Omental fat pad (tissue), 3 donors: ENCODE measurements at regions not wholly inside any gene's neighbourhood (a gene's known extent, or its start where the extent isn't known, plus 50 kb on each side); places are given as distances from the start of the nearest gene placed in this dataset.

ENCODE experiments used
- ATAC-seq: fragments of 150-250 bp; one replicate; pipeline ENCODE4 v1.9.1; 2016; ENCODE audit warnings: mild to moderate bottlenecking, moderate library complexity; ENCODE audit not compliant: low FRiP score
- DNase-seq: peaks from one replicate; pipeline ENCODE4 v3.0.0-alpha.2; 2019; ENCODE audit warnings: low spot score
- CTCF ChIP-seq, 3 donors: fragments of 450-650 bp; IDR thresholded peaks; one replicate each; pipeline ENCODE4 v1.5.1; 2016 to 2017; ENCODE audit warnings: antibody characterized with exemption in 3 of 3, mild to moderate bottlenecking in 3 of 3, moderate library complexity in 2 of 3

DNA sequence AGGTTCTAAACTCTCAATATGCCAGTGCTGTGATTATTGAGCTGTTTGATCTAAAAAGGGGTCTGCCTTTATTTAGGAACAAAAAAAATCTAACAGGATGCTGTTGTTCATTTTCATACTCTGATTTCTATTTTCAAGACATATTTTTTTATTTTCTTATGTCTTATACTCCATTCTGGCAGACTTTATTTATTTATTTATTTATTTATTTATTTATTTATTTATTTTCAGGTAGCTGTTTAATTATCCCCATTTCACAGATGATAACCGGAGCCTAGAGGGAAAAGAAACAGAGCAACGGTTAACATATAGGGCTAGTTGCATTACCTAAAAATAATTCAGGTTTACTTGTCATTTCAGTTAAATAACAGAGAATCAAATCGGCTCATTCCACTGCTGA is 174.4 kb downstream of the CENPF start:
- DNase-seq, result no peak
- TF ChIP-seq CTCF (IDR thresholded peaks at IDR 0.05), result no peak

DNA sequence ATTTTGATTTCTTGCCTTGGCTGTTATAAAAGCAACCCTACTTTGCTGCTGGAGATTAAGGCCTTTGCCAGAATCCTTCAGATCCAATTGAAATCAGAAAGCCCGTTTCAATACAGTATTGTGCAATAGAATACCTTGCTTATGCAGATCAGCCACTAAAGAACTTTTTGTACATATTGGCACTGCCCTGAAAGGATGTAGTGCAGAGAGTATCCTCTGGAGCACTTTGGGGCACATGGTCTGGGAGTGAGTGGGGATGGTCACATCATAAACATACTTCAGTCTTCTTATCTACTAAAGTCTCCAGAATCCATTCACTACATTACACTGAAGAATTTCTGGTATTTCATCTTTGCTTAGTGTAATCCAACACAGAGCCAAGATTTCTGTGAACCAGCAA is 189.0 kb downstream of the CENPF start:
- no peak for ATAC-seq
- no peak for TF ChIP-seq CTCF (IDR thresholded peaks at IDR 0.05)
- no peak for DNase-seq

More for the DNA sequence above, 174.4 kb downstream of the CENPF start:
- ATAC-seq, result no peak

GRCh38 chr1:214792527-214793186 is 189.7 kb downstream of the CENPF start:
- no peak for DNase-seq
- TF ChIP-seq CTCF (IDR thresholded peaks at IDR 0.05), result no peak
- no peak for ATAC-seq

- ATAC-seq, result no peak
- DNase-seq, result no peak
- no peak for TF ChIP-seq CTCF (IDR thresholded peaks at IDR 0.05)
Measured at GRCh38 chr1:214793708-214794107, 190.7 kb downstream of the CENPF start.

- DNase-seq, result no peak
- no peak for TF ChIP-seq CTCF (IDR thresholded peaks at IDR 0.05)
- no peak for ATAC-seq
Measured at GRCh38 chr1:214801191-214801590, 198.2 kb downstream of the CENPF start.

DNA sequence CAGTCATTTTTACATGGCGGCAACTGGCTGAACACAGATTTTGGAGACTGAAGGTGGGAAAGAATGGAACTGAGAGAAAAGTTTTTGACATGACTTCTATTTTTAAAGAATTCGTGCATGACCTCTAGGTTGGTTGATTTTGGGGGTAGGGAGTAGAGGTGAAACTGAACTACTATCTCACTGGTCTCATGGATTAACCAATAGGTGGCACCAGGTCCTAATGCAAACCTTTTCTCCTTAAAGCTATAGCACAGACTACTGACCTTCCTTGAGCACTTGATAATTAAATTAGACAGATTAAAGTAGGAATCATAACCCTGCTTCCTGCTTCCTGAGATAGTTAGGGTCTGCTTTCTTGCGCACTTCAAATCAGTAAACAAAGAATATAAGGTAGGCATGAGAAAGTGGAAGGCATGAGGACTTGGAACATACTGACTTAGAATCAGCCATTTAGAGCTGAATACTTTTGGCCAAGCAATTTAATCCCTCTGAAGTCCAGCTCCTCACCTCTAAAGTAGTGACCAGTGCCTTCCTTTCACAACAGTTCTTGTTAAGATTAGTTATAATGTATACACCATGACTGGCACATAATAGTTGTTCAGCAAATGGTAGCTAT is 206.0 kb downstream of the CENPF start:
- ATAC-seq, result no peak
- no peak for TF ChIP-seq CTCF (IDR thresholded peaks at IDR 0.05)

DNA sequence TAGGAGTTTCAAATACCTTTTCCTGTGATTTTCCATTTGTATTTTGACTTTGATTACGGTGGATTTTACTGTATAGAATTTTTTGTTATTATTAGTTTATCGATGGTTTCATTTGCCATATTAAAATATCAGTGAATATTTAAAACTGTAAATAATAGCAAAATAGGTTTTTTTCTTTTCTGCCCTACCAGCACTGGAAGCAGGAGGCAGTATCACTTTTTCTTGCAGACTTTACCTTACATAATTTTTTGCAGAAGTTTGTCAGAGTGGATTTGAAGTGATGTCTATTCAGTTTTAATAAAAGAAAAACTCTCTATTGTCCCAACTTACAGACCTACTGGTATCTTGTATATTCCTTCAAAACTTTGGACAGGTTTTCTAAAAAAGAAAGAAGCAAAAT is 213.6 kb downstream of the CENPF start:
- DNase-seq (no peak), ATAC-seq (no peak)
- no peak for TF ChIP-seq CTCF (IDR thresholded peaks at IDR 0.05)

More for the DNA sequence above, 206.0 kb downstream of the CENPF start:
- no peak for DNase-seq
